GM19324 (cell line): ENCODE measurements at regions not wholly inside any gene's neighbourhood (a gene's known extent, or its start where the extent isn't known, plus 50 kb on each side); places are given as distances from the start of the nearest gene placed in this dataset.

ENCODE experiments used
- ATAC-seq: cut with Tn5 transposase; IDR thresholded peaks from one replicate; pipeline ENCODE4 v1.9.1; 2021; ENCODE audit warnings: mild to moderate bottlenecking, moderate library complexity; ENCODE audit not compliant: unreplicated experiment, low FRiP score

- ATAC-seq: no peak
These were observed 133.0 kb upstream of the ZNF32 start for GRCh38 chr10:43781480-43782361.

- ATAC-seq: no peak
These were observed 129.9 kb upstream of the ZNF32 start for GRCh38 chr10:43778571-43778970.

- no peak for ATAC-seq
These were observed 126.7 kb upstream of the ZNF32 start for GRCh38 chr10:43775384-43775783.

- ATAC-seq: no peak
These were observed 125.6 kb upstream of the ZNF32 start for GRCh38 chr10:43774234-43774769.

- ATAC-seq: no peak
These were observed 125.1 kb upstream of the ZNF32 start for GRCh38 chr10:43773736-43774135.

GRCh38 chr10:43772171-43772570 lies 123.5 kb upstream of the ZNF32 start:
- ATAC-seq: no peak

- no peak for ATAC-seq
These were observed 123.0 kb upstream of the ZNF32 start for GRCh38 chr10:43771675-43772074.

GRCh38 chr10:43765516-43765915 lies 116.8 kb upstream of the ZNF32 start:
- no peak for ATAC-seq

- ATAC-seq: no peak
These were observed 115.2 kb upstream of the ZNF32 start for GRCh38 chr10:43763846-43764245.

GRCh38 chr10:43760514-43760913 lies 111.8 kb upstream of the ZNF32 start:
- ATAC-seq: no peak

GRCh38 chr10:43759216-43759615 lies 110.5 kb upstream of the ZNF32 start:
- ATAC-seq: no peak

GRCh38 chr10:43756341-43756740 lies 107.7 kb upstream of the ZNF32 start:
- no peak for ATAC-seq

GRCh38 chr10:43754569-43755260 lies 106.0 kb upstream of the ZNF32 start:
- no peak for ATAC-seq

GRCh38 chr10:43753397-43754061 lies 104.8 kb upstream of the ZNF32 start:
- no peak for ATAC-seq

- no peak for ATAC-seq
These were observed 104.0 kb upstream of the ZNF32 start for GRCh38 chr10:43752682-43753081.

GRCh38 chr10:43751646-43752045 lies 103.0 kb upstream of the ZNF32 start:
- ATAC-seq: no peak

GRCh38 chr10:43749940-43750552 lies 101.4 kb upstream of the ZNF32 start:
- no peak for ATAC-seq

- no peak for ATAC-seq
These were observed 100.5 kb upstream of the ZNF32 start for GRCh38 chr10:43749145-43749576.

- ATAC-seq: no peak
These were observed 99.9 kb upstream of the ZNF32 start for GRCh38 chr10:43748560-43748959.

- no peak for ATAC-seq
These were observed 98.2 kb upstream of the ZNF32 start for GRCh38 chr10:43746906-43747305.

- ATAC-seq: no peak
These were observed 90.5 kb upstream of the ZNF32 start for GRCh38 chr10:43739161-43739560.
